ENCODE measurements at regions not wholly inside any gene's neighbourhood (a gene's known extent, or its start where the extent isn't known, plus 50 kb on each side); places are given as distances from the start of the nearest gene placed in this dataset.

GRCh38 chr5:136631186-136631585 is 265.8 kb upstream of the TRPC7 start:
- TF ChIP-seq FOXP2 (optimal IDR thresholded peaks at IDR 0.05; ENCODE audit: borderline replicate concordance, extremely low read depth, extremely low read length, insufficient read depth) (no peak), SIN3A (IDR thresholded peaks at IDR 0.05; ENCODE audit: borderline replicate concordance, insufficient read depth, low read length) (no peak), TAF1 (IDR thresholded peaks at IDR 0.05; ENCODE audit: borderline replicate concordance, insufficient read depth, low read length) (no peak), REST (IDR thresholded peaks at IDR 0.05; ENCODE audit: insufficient read depth in 1 of 2, low read depth in 2 of 2, low read length in 2 of 2) (no peak), POLR2AphosphoS5 (IDR thresholded peaks at IDR 0.05; ENCODE audit: low read depth, low read length) (no peak)

GRCh38 chr5:136629125-136629792 is 263.9 kb upstream of the TRPC7 start:
- TF ChIP-seq FOXP2 (optimal IDR thresholded peaks at IDR 0.05; ENCODE audit: borderline replicate concordance, extremely low read depth, extremely low read length, insufficient read depth) (no peak), SIN3A (IDR thresholded peaks at IDR 0.05; ENCODE audit: borderline replicate concordance, insufficient read depth, low read length) (no peak), TAF1 (IDR thresholded peaks at IDR 0.05; ENCODE audit: borderline replicate concordance, insufficient read depth, low read length) (no peak), POLR2AphosphoS5 (IDR thresholded peaks at IDR 0.05; ENCODE audit: low read depth, low read length) (no peak), REST (IDR thresholded peaks at IDR 0.05; ENCODE audit: insufficient read depth in 1 of 2, low read depth in 2 of 2, low read length in 2 of 2) (no peak)

GRCh38 chr5:136626531-136626930 is 261.2 kb upstream of the TRPC7 start:
- TF ChIP-seq TAF1 (IDR thresholded peaks at IDR 0.05; ENCODE audit: borderline replicate concordance, insufficient read depth, low read length) (no peak), POLR2AphosphoS5 (IDR thresholded peaks at IDR 0.05; ENCODE audit: low read depth, low read length) (no peak), SIN3A (IDR thresholded peaks at IDR 0.05; ENCODE audit: borderline replicate concordance, insufficient read depth, low read length) (no peak), FOXP2 (optimal IDR thresholded peaks at IDR 0.05; ENCODE audit: borderline replicate concordance, extremely low read depth, extremely low read length, insufficient read depth) (no peak), REST (IDR thresholded peaks at IDR 0.05; ENCODE audit: insufficient read depth in 1 of 2, low read depth in 2 of 2, low read length in 2 of 2) (no peak)

- TF ChIP-seq FOXP2 (optimal IDR thresholded peaks at IDR 0.05; ENCODE audit: borderline replicate concordance, extremely low read depth, extremely low read length, insufficient read depth), result no peak
- TF ChIP-seq POLR2AphosphoS5 (IDR thresholded peaks at IDR 0.05; ENCODE audit: low read depth, low read length), result no peak
- no peak for TF ChIP-seq REST (IDR thresholded peaks at IDR 0.05; ENCODE audit: insufficient read depth in 1 of 2, low read depth in 2 of 2, low read length in 2 of 2)
- TF ChIP-seq SIN3A (IDR thresholded peaks at IDR 0.05; ENCODE audit: borderline replicate concordance, insufficient read depth, low read length), result no peak
- no peak for TF ChIP-seq TAF1 (IDR thresholded peaks at IDR 0.05; ENCODE audit: borderline replicate concordance, insufficient read depth, low read length)
These were observed 257.4 kb upstream of the TRPC7 start for GRCh38 chr5:136622747-136623146.
